Mesothelial cell of epicardium (in vitro differentiated cells): ENCODE measurements at regions not wholly inside any gene's neighbourhood (a gene's known extent, or its start where the extent isn't known, plus 50 kb on each side); places are given as distances from the start of the nearest gene placed in this dataset.

Experiments used
- DNase-seq, 2 experiments: peaks; one replicate each; pipeline ENCODE4 v3.0.0; 2021; ENCODE audit warnings: low spot score in 2 of 2; ENCODE audit not compliant: unreplicated experiment in 2 of 2
- H3K27ac Mint-ChIP-seq: 2 replicates; pipeline ENCODE4 v1.8.0; 2021; ENCODE audit warnings: mixed read lengths
- H3K27me3 Mint-ChIP-seq: 2 replicates; pipeline ENCODE4 v1.8.0; 2021; ENCODE audit warnings: low read depth, mixed read lengths
- H3K36me3 Mint-ChIP-seq: 2 replicates; pipeline ENCODE4 v1.8.0; 2021; ENCODE audit warnings: mixed read lengths
- H3K4me1 Mint-ChIP-seq: 2 replicates; pipeline ENCODE4 v1.8.0; 2021; ENCODE audit warnings: mixed read lengths
- H3K4me3 Mint-ChIP-seq: 2 replicates; pipeline ENCODE4 v1.8.0; 2021; ENCODE audit warnings: mild to moderate bottlenecking, moderate library complexity, mixed read lengths
- H3K9me3 Mint-ChIP-seq: 2 replicates; pipeline ENCODE4 v1.8.0; 2021; ENCODE audit warnings: mixed read lengths
- CTCF ChIP-seq: fragments of 200-600 bp; sonication (generic); IDR thresholded peaks from one replicate; pipeline ENCODE4 v1.5.0; 2021; ENCODE audit warnings: antibody characterized with exemption; ENCODE audit not compliant: unreplicated experiment

DNA sequence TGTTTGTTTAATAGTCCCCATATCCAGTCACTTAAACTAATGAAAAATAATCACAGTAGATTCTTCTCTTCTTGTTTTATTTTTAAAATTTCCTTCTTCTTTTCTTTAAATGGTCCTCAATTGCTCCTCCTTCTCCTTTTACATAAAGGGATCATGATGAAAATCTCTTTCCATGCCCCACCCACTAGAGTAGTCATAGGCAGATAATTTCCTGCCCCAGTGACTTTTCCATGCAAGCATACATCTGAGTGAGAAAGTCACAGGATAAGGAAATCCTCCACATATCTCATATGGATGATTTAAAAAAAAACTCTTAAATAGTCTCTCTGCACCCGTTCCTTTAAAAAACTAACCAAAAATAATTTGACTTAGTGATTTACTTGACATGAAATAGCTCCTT lies 552.3 kb upstream of the SETBP1 start:
- peaks cover 3% of the 10 kb centered on the region for H3K9me3 Mint-ChIP-seq
- H3K27ac Mint-ChIP-seq, result no peak overlapping the region
- H3K4me1 Mint-ChIP-seq, result peaks cover 11% of the 10 kb centered on the region
- H3K36me3 Mint-ChIP-seq, result no peaks in the 10 kb centered on the region
- no peak for TF ChIP-seq CTCF
- no peak overlapping the region for H3K4me3 Mint-ChIP-seq
- no peak for DNase-seq
- H3K27me3 Mint-ChIP-seq, result peaks cover 3% of the 10 kb centered on the region

- TF ChIP-seq CTCF, result peak; percentile 48
- Mint-ChIP-seq H3K9me3 (peaks cover 3% of the 10 kb centered on the region), H3K27me3 (peaks cover 10% of the 10 kb centered on the region), H3K36me3 (no peaks in the 10 kb centered on the region), H3K4me1 (peaks cover 24% of the 10 kb centered on the region), H3K27ac (no peak overlapping the region), H3K4me3 (no peak overlapping the region)
- DNase-seq, result no peak
These were observed 550.2 kb upstream of the SETBP1 start for GRCh38 chr18:44130376-44130942.

DNA sequence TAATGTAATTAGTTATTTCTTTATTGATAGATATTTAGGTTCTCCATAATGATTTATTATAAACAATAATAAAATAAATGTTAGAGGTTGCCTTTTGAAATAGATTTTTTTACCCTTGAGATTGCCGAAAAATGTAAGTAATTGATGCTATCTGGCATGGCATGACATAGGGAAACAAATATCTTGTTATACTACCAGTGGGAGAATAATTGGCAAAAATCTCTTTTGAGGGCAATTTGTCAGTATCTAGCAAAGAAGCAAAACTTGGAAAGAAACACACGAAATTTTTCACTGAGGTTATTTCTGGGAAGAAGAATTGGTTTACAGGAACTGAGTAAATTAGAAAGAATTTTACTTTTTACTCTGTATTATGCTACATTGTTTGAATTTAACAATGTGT lies 547.2 kb upstream of the SETBP1 start:
- TF ChIP-seq CTCF, result no peak
- Mint-ChIP-seq H3K4me3 (no peak overlapping the region), H3K4me1 (peaks cover 17% of the 10 kb centered on the region)

DNA sequence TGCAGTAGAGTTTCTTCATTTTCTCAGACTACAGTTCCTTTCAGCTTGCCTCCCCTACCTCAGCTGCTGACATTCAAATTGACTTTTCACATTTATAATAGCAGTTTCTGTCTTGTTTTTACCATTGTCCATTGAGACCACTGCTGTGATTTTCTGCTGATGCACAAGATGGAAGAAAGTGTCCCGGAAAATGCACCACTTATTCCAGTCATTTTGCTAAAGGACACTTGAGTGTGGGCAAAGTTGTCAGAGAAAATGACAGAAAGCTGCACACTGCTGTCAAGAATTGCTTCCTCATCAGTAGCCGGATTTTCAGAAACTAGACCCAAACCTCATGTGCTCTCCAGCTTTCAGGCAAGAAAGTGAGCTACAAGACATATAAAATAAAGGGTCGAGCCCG lies 546.2 kb upstream of the SETBP1 start:
- Mint-ChIP-seq H3K4me1 (peaks cover 17% of the 10 kb centered on the region), H3K27me3 (peaks cover 11% of the 10 kb centered on the region), H3K4me3 (no peak overlapping the region), H3K27ac (no peak overlapping the region), H3K36me3 (peaks cover 5% of the 10 kb centered on the region), H3K9me3 (peaks cover 20% of the 10 kb centered on the region)
- no peak for TF ChIP-seq CTCF
- no peak for DNase-seq

More for the DNA sequence above, 547.2 kb upstream of the SETBP1 start:
- peaks cover 5% of the 10 kb centered on the region for H3K36me3 Mint-ChIP-seq
- peaks cover 7% of the 10 kb centered on the region for H3K27me3 Mint-ChIP-seq
- H3K27ac Mint-ChIP-seq, result no peak overlapping the region
- DNase-seq, result no peak
- peaks cover 20% of the 10 kb centered on the region for H3K9me3 Mint-ChIP-seq

DNA sequence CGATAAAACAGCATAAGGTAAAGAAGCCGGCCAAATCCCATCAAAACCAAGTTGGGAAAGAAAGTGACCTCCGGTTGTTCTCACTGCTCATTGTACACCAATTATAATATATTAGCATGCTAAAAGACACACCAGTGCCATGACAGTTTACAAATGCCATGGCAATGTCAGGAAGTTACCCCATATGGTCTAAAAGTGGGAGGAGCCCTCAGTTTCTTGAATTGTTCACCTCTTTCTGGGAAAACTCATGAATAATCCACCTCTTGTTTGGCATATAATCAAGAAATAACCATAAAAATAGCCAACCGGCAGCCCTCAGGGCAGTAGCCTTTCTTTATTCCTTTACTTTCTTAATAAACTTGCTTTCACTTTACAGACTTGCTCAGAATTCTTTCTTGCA lies 544.9 kb upstream of the SETBP1 start:
- H3K9me3 Mint-ChIP-seq, result peaks cover 20% of the 10 kb centered on the region
- no peak for DNase-seq
- peaks cover 13% of the 10 kb centered on the region for H3K4me1 Mint-ChIP-seq
- TF ChIP-seq CTCF, result no peak
- H3K27ac Mint-ChIP-seq, result no peak overlapping the region
- H3K4me3 Mint-ChIP-seq, result no peak overlapping the region
- peaks cover 5% of the 10 kb centered on the region for H3K36me3 Mint-ChIP-seq
- H3K27me3 Mint-ChIP-seq, result peaks cover 14% of the 10 kb centered on the region

DNA sequence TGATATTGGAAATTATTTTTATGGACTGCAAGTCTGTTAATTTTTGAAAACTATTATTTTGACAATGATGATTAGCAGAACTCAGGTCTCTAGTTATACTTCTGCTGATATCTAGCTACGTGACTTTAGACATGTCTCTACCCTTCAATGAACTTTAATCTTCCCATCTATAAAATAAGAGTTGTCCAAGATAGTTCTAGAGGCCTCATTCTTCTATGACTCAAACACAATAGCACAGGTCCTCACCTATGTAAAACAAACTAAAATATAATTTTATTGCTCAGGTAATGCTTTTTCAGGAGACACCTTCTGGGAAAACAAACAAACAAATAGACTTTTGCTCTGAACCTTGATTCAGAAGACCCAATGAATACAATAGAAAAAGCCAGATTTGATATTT lies 544.4 kb upstream of the SETBP1 start:
- no peak for DNase-seq
- peaks cover 20% of the 10 kb centered on the region for H3K9me3 Mint-ChIP-seq
- H3K36me3 Mint-ChIP-seq, result peaks cover 5% of the 10 kb centered on the region
- H3K4me1 Mint-ChIP-seq, result peaks cover 13% of the 10 kb centered on the region
- H3K27me3 Mint-ChIP-seq, result peaks cover 14% of the 10 kb centered on the region
- H3K4me3 Mint-ChIP-seq, result no peak overlapping the region
- H3K27ac Mint-ChIP-seq, result no peak overlapping the region
- no peak for TF ChIP-seq CTCF
